Kidney (tissue), 13 donors: ENCODE measurements at regions not wholly inside any gene's neighbourhood (a gene's known extent, or its start where the extent isn't known, plus 50 kb on each side); places are given as distances from the start of the nearest gene placed in this dataset.
A peak's percentile ranks its signal among the peaks of the same experiment; 100 is the strongest.

Experiments
- DNase-seq, 5 donors: peaks; one replicate each; pipeline ENCODE4 v3.0.0-alpha.2; 2013 to 2020
- FAIRE-seq: peaks from 2 replicates; lab custom pipeline; 2012; peaks lifted over from hg19 to GRCh38; lab: Jason Lieb, UNC
- H3K27ac ChIP-seq, 2 donors: one replicate each; pipeline ENCODE4 v1.7.0; 2013; ENCODE audit warnings: low read depth in 2 of 2, low read length in 2 of 2, inconsistent platforms in 1 of 2
- H3K27me3 ChIP-seq: one replicate; pipeline ENCODE4 v1.7.1; 2013; ENCODE audit warnings: low read length, inconsistent platforms; ENCODE audit not compliant: control insufficient read depth, insufficient read depth
- H3K36me3 ChIP-seq, 3 donors: one replicate each; pipeline versions ENCODE4 v1.7.0 to v1.7.1; 2013; ENCODE audit warnings: low read length in 3 of 3, control low read depth in 1 of 3, inconsistent platforms in 1 of 3; ENCODE audit not compliant: insufficient read depth in 3 of 3, control insufficient read depth in 2 of 3
- H3K4me1 ChIP-seq, 3 donors: one replicate each; pipeline versions ENCODE4 v1.7.0 to v1.7.1; 2013; ENCODE audit warnings: low read length in 3 of 3, inconsistent platforms in 1 of 3, low read depth in 1 of 3; ENCODE audit not compliant: control insufficient read depth in 2 of 3, insufficient read depth in 2 of 3
- H3K4me3 ChIP-seq, 3 donors: one replicate each; pipeline versions ENCODE4 v1.7.0 to v1.8.1; 2013; ENCODE audit warnings: low read length in 3 of 3, control low read depth in 1 of 3, inconsistent platforms in 1 of 3
- H3K9ac ChIP-seq, 3 donors: one replicate each; pipeline versions ENCODE4 v1.7.0 to v1.7.1; 2013; ENCODE audit warnings: low read length in 3 of 3, control low read depth in 1 of 3, inconsistent platforms in 1 of 3
- H3K9me3 ChIP-seq, 3 donors: one replicate each; pipeline versions ENCODE4 v1.7.0 to v1.7.1; 2013; ENCODE audit warnings: low read length in 3 of 3, control low read depth in 1 of 3, inconsistent platforms in 1 of 3; ENCODE audit not compliant: control insufficient read depth in 2 of 3, insufficient read depth in 1 of 3
- intact Hi-C: fragments of 100-400 bp; cut with DNase I; formaldehyde crosslinking; loops from one replicate; pipeline ENCODE4 v1.11.1; 2022
- TF ChIP-seq, protein P1 (sequence below): IDR thresholded peaks from 3 replicates; pipeline ENCODE4 v1.5.1; 2012; ENCODE audit warnings: mild to moderate bottlenecking, moderate library complexity, borderline replicate concordance; ENCODE audit not compliant: insufficient read depth; ENCODE audit errors: extremely low read depth
- donor health status: control.
- donor health status: control.
- donor health status: control.
- donor health status: control.
- donor health status: control.
- donor health status: DM: yes; HTN: yes; CAD: no.
- donor health status: Normal renal cell carcinoma (clear cell type).

DNA sequence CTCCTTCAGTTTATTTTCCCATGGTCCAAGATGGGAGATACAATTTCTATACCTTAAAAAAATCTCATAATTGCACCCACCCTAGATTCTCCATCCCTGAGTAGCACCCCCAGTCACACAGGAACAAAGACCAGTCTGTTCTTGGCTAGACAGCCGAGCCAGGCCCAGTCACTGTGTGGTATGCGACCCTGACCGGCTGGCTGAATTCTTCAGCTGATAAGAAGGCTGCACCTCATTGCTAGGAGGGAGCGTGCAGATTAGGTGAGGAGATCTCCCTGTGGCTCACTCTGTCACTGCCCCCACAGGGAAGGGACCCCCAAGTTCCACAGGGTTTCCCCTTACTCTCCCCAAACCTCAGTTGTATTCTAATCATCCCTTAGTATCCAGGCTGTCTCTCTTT, 138.7 kb downstream of the SALL1 start:
- H3K9me3 ChIP-seq: no peaks in the 10 kb centered on the region
- intact Hi-C loops: no loop called here
- H3K36me3 ChIP-seq: no peaks in the 10 kb centered on the region
- no peak overlapping the region for H3K4me3 ChIP-seq
- no peaks in the 10 kb centered on the region for H3K4me1 ChIP-seq
- H3K27ac ChIP-seq: no peak overlapping the region
- no peak for FAIRE-seq
- H3K9ac ChIP-seq: no peak overlapping the region
- no peak for DNase-seq
- H3K27me3 ChIP-seq: no peaks in the 10 kb centered on the region
- TF ChIP-seq, protein P1, sequence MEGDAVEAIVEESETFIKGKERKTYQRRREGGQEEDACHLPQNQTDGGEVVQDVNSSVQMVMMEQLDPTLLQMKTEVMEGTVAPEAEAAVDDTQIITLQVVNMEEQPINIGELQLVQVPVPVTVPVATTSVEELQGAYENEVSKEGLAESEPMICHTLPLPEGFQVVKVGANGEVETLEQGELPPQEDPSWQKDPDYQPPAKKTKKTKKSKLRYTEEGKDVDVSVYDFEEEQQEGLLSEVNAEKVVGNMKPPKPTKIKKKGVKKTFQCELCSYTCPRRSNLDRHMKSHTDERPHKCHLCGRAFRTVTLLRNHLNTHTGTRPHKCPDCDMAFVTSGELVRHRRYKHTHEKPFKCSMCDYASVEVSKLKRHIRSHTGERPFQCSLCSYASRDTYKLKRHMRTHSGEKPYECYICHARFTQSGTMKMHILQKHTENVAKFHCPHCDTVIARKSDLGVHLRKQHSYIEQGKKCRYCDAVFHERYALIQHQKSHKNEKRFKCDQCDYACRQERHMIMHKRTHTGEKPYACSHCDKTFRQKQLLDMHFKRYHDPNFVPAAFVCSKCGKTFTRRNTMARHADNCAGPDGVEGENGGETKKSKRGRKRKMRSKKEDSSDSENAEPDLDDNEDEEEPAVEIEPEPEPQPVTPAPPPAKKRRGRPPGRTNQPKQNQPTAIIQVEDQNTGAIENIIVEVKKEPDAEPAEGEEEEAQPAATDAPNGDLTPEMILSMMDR: no peak

DNA sequence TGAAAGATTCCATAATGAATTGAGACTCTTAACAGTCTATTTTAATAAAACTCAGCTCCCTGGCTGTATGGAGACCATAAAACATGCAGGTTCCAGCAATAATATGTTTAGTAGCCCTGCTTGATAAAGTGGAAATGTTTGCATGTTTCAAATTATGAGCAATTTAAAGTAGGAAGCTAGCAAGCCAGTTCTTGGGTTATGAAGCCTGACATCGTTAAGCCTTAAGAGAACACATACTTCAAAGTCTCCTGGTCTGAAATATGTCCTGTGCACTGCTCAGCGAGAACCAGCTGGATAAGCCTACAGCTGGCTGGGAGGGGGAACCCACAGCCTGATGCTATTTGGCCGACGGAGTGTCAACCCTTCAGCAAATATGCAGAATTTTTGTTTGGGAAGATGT, 140.3 kb downstream of the SALL1 start:
- intact Hi-C loops: no loop called here
- Histone ChIP-seq H3K9me3 (no peaks in the 10 kb centered on the region), H3K27me3 (no peaks in the 10 kb centered on the region), H3K4me3 (no peak overlapping the region), H3K27ac (no peak overlapping the region), H3K36me3 (no peaks in the 10 kb centered on the region), H3K9ac (no peak overlapping the region), H3K4me1 (no peaks in the 10 kb centered on the region)
- TF ChIP-seq, protein P1: no peak
- FAIRE-seq (no peak), DNase-seq (peak in 2 of 5 donors; percentile 22 to 36)

DNA sequence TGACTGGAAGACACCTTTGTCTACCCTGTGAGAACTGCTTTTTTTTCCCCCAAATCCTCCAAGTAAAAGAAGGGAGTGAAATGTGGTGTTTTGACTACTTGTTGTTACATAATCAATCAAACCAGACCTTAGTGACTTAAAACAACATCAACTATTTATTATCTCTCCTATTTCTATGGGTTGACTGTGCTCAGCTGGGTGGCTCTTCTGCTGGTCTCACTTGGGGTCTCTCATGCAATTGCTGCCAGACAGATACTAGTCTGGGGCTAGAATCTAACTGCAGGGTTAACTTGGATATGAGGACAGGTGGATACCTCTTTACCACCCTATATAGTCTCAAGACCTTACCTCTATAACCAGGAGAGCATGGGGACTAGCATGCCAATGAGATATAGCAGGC, 141.3 kb downstream of the SALL1 start:
- DNase-seq (no peak), FAIRE-seq (no peak)
- H3K36me3 ChIP-seq: no peaks in the 10 kb centered on the region
- H3K9me3 ChIP-seq: no peaks in the 10 kb centered on the region
- H3K27ac ChIP-seq: no peak overlapping the region
- intact Hi-C loops: no loop called here
- no peak overlapping the region for H3K9ac ChIP-seq
- no peaks in the 10 kb centered on the region for H3K27me3 ChIP-seq
- TF ChIP-seq, protein P1: no peak
- H3K4me3 ChIP-seq: no peak overlapping the region
- no peaks in the 10 kb centered on the region for H3K4me1 ChIP-seq

DNA sequence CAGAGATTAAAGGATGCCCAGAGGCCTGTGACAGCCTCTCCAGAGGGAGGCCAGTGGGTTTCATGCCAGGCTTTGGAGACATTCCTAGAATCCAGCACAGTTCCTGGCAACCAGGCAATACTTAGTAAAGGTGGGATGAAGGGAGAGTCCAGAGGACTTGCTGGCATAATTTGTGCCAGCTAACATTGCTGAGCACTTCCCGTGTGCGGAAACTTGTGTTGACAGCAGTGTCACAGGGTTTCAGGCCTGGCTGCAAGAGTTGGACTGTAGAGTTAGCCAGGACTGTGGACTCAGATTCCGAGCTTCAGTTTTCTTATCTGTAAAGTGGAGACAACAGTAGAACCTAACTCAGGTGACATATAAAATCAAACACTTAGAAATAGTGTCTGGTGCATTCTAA, 141.7 kb downstream of the SALL1 start:
- no peaks in the 10 kb centered on the region for H3K36me3 ChIP-seq
- TF ChIP-seq, protein P1: no peak
- no peaks in the 10 kb centered on the region for H3K9me3 ChIP-seq
- H3K27me3 ChIP-seq: no peaks in the 10 kb centered on the region
- no peak overlapping the region for H3K4me3 ChIP-seq
- FAIRE-seq (no peak), DNase-seq (no peak)
- H3K27ac ChIP-seq: no peak overlapping the region
- intact Hi-C loops: no loop called here
- H3K9ac ChIP-seq: no peak overlapping the region
- no peaks in the 10 kb centered on the region for H3K4me1 ChIP-seq
